Superior temporal gyrus (tissue), 1 donor: ENCODE measurements at regions not wholly inside any gene's neighbourhood (a gene's known extent, or its start where the extent isn't known, plus 50 kb on each side); places are given as distances from the start of the nearest gene placed in this dataset.
"Not testable (repeated sequence)": the region's sequence is repeated elsewhere in the genome, so short reads cannot be mapped to it uniquely, and the experiment has no call there.

Source experiments
- DNase-seq: peaks from one replicate; pipeline ENCODE4 v3.0.0-alpha.2; 2016; ENCODE audit errors: extremely low spot score

- no peak for DNase-seq
Measured at GRCh38 chr4:151459375-151459774, 50.4 kb downstream of the FHIP1A start.

- no peak for DNase-seq
Measured at GRCh38 chr4:151460434-151460833, 51.5 kb downstream of the FHIP1A start.

GRCh38 chr4:151462554-151462953 lies 53.6 kb downstream of the FHIP1A start:
- DNase-seq, result no peak

- peak; percentile 7 for DNase-seq
Measured at GRCh38 chr4:151468715-151469696, 60.0 kb downstream of the FHIP1A start.

- DNase-seq, result peak; percentile 7
Measured at GRCh38 chr4:151469970-151470369, 61.0 kb downstream of the FHIP1A start.

- DNase-seq, result no peak
Measured at GRCh38 chr4:151471728-151472127, 62.8 kb downstream of the FHIP1A start.

- no peak for DNase-seq
Measured at GRCh38 chr4:151472297-151472696, 63.3 kb downstream of the FHIP1A start.

- no peak for DNase-seq
Measured at GRCh38 chr4:151472711-151473110, 63.7 kb downstream of the FHIP1A start.

GRCh38 chr4:151473521-151474097 lies 64.6 kb downstream of the FHIP1A start:
- DNase-seq, result no peak

- DNase-seq, result no peak
Measured at GRCh38 chr4:151475035-151475714, 66.2 kb downstream of the FHIP1A start.

- no peak for DNase-seq
Measured at GRCh38 chr4:151481813-151482212, 72.8 kb downstream of the FHIP1A start.

GRCh38 chr4:151484396-151485102 lies 75.6 kb downstream of the FHIP1A start:
- no peak for DNase-seq

GRCh38 chr4:151485541-151486131 lies 76.7 kb downstream of the FHIP1A start:
- no peak for DNase-seq

GRCh38 chr4:151486168-151486567 lies 77.2 kb downstream of the FHIP1A start:
- DNase-seq, result no peak

- no peak for DNase-seq
Measured at GRCh38 chr4:151488968-151489367, 80.0 kb downstream of the FHIP1A start.

- DNase-seq, result no peak
Measured at GRCh38 chr4:151489462-151490203, 80.7 kb downstream of the FHIP1A start.

GRCh38 chr4:151495612-151496011 lies 86.6 kb downstream of the FHIP1A start:
- not testable (repeated sequence) for DNase-seq

GRCh38 chr4:151511548-151511947 lies 102.6 kb downstream of the FHIP1A start:
- DNase-seq, result not testable (repeated sequence)

- no peak for DNase-seq
Measured at GRCh38 chr4:151517896-151518295, 108.9 kb downstream of the FHIP1A start.

GRCh38 chr4:151518359-151518758 lies 109.4 kb downstream of the FHIP1A start:
- DNase-seq, result no peak
